PFSK-1 (cell line): ENCODE measurements at regions not wholly inside any gene's neighbourhood (a gene's known extent, or its start where the extent isn't known, plus 50 kb on each side); places are given as distances from the start of the nearest gene placed in this dataset.

Source experiments
- FOXP2 ChIP-seq: optimal IDR thresholded peaks from 2 replicates; pipeline ENCODE3; 2011; ENCODE audit warnings: borderline replicate concordance, control low read depth, inconsistent platforms; ENCODE audit not compliant: insufficient read depth; ENCODE audit errors: extremely low read length, extremely low read depth
- POLR2AphosphoS5 ChIP-seq: IDR thresholded peaks from 2 replicates; pipeline ENCODE4 v1.6.1; 2012; ENCODE audit warnings: low read depth, mild to moderate bottlenecking, control low read depth, low read length, moderate library complexity
- REST ChIP-seq, 2 experiments: IDR thresholded peaks; 2 replicates each; pipeline versions ENCODE4 v1.6.1 to v1.8.0; 2011 to 2012; ENCODE audit warnings: low read depth in 2 of 2, low read length in 2 of 2, control low read depth in 1 of 2, inconsistent platforms in 1 of 2, mild to moderate bottlenecking in 1 of 2, moderate library complexity in 1 of 2; ENCODE audit not compliant: insufficient read depth in 1 of 2
- SIN3A ChIP-seq: IDR thresholded peaks from 2 replicates; pipeline ENCODE4 v1.6.1; 2012; ENCODE audit warnings: mild to moderate bottlenecking, low read length, moderate library complexity, borderline replicate concordance; ENCODE audit not compliant: insufficient read depth
- TAF1 ChIP-seq: IDR thresholded peaks from 2 replicates; pipeline ENCODE4 v1.6.1; 2012; ENCODE audit warnings: low read length, control low read depth, borderline replicate concordance; ENCODE audit not compliant: insufficient read depth

GRCh38 chr13:31049833-31050232 lies 111.9 kb downstream of the HSPH1 start:
- TF ChIP-seq TAF1, result no peak
- TF ChIP-seq POLR2AphosphoS5, result no peak
- TF ChIP-seq FOXP2, result no peak
- no peak for TF ChIP-seq SIN3A
- TF ChIP-seq REST (IDR thresholded peaks at IDR 0.05; ENCODE audit: insufficient read depth in 1 of 2, low read depth in 2 of 2, low read length in 2 of 2), result no peak

DNA sequence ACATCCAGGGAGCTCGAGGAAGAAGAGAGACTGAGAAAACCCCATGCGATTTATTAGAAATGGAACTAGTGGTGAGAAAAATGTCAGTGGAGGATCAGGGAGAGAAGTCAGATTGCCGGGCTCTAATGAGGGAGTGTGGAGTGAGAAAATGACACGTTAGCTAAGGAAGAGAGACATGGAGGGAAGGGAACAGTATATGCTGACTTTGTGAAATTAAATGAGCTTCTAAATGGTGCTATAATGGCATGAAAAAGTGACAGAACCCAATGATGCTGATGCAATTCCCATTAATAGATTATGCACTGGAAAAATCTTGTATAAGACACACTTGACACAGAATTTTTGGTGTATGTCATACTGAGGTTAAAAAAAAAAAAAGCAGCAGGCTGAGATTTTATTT lies 112.6 kb downstream of the HSPH1 start:
- no peak for TF ChIP-seq SIN3A

GRCh38 chr13:31048521-31048920 lies 113.2 kb downstream of the HSPH1 start:
- TF ChIP-seq POLR2AphosphoS5, result no peak
- no peak for TF ChIP-seq REST (IDR thresholded peaks at IDR 0.05; ENCODE audit: insufficient read depth in 1 of 2, low read depth in 2 of 2, low read length in 2 of 2)
- no peak for TF ChIP-seq SIN3A
- no peak for TF ChIP-seq FOXP2

- no peak for TF ChIP-seq REST (IDR thresholded peaks at IDR 0.05; ENCODE audit: insufficient read depth in 1 of 2, low read depth in 2 of 2, low read length in 2 of 2)
- TF ChIP-seq SIN3A, result no peak
- TF ChIP-seq POLR2AphosphoS5, result no peak
- no peak for TF ChIP-seq FOXP2
- TF ChIP-seq TAF1, result no peak
Observed at GRCh38 chr13:31046711-31047279, 114.3 kb downstream of the TEX26 start.

GRCh38 chr13:31045286-31046081 lies 113.0 kb downstream of the TEX26 start:
- TF ChIP-seq TAF1 (no peak), FOXP2 (peak; percentile 30)

DNA sequence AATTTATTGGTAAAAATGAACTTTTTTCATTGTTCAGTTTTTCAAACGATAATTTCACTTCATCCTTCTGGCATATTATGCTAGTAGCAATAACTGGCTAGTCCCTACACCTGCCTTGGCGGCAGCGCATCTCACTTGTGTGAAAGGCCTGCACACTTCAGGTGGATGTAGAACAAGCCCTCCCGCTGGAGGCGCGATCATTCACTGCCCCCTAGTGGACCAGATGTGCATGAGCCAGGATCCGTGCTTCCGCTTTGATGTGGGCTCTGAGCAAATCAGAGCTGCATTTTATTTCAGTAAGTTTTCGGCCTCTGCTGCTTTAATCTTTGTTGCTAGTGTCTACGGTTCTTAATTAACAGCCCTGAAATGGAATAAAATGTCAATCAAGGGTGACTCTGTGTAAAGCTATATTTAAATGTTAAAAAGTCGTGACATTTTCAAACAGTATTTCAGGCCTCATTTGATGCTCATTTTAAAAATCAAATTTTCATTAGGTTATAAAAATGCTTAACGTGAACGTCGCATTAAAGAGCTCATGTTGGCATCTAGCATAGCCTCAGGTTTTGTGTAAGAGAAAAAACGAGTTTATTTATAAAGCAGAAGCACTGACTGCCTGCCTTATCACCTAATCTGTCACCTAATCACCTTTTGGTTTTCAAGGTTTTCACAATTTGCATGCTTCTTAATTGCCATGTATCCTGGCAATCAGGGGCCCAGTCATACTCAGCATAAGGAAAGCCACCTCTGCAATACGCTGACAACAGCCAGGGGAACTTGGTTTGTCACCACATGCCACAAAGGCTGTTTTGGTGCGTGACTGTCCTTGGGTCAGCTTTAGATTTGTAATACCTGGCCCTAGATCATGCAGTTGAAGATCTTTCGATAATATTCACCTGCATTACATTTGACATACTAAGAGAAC lies 112.2 kb downstream of the TEX26 start:
- TF ChIP-seq REST (IDR thresholded peaks at IDR 0.05; ENCODE audit: insufficient read depth in 1 of 2, low read depth in 2 of 2, low read length in 2 of 2) (no peak), SIN3A (no peak), POLR2AphosphoS5 (no peak), FOXP2 (no peak), TAF1 (no peak)
